ENCODE measurements at regions not wholly inside any gene's neighbourhood (a gene's known extent, or its start where the extent isn't known, plus 50 kb on each side); places are given as distances from the start of the nearest gene placed in this dataset.
A peak's percentile ranks its signal among the peaks of the same experiment; 100 is the strongest.

- no peak for DNase-seq
Observed at GRCh38 chr5:9876451-9876850, 246.3 kb upstream of the TAS2R1 start.

GRCh38 chr5:9869616-9870288 lies 239.6 kb upstream of the TAS2R1 start:
- Histone ChIP-seq H3F3A (ENCODE audit: insufficient read depth, low read depth) (no peaks in the 10 kb centered on the region), H2AFZ (no peak overlapping the region; the same call in 1 of the 2 replicates), H3K4me2 (no peak overlapping the region), H3K27ac (peak overlapping the region; percentile 40), H3K4me1 (replicated peaks; ENCODE audit: insufficient read depth) (peaks cover 19% of the 10 kb centered on the region), H3K36me3 (ENCODE audit: low read depth) (no peaks in the 10 kb centered on the region), H4K20me1 (ENCODE audit: insufficient read depth) (no peaks in the 10 kb centered on the region), H3K9me3 (ENCODE audit: insufficient read depth, low read depth) (peaks cover 27% of the 10 kb centered on the region), H3K79me2 (ENCODE audit: low read depth) (no peaks in the 10 kb centered on the region), H3K4me3 (no peak overlapping the region), H3K27me3 (ENCODE audit: insufficient read depth, low read depth) (no peaks in the 10 kb centered on the region), H3K9me2 (ENCODE audit: insufficient read depth) (no peaks in the 10 kb centered on the region)
- no peak for TF ChIP-seq CTCF (conservative IDR thresholded peaks at IDR 0.05)
- no peak for TF ChIP-seq EZH2 (IDR thresholded peaks at IDR 0.05; ENCODE audit: low read depth)
- peak in 1 of 2 experiments; percentile 39 for DNase-seq
- ChIA-PET CTCF (no interaction called here), POLR2A (ENCODE audit: unreplicated experiment) (no interaction called here)
- intact Hi-C loops (cut with micrococcal nuclease; ENCODE audit: unreplicated experiment) = no loop called here
- BruUV-seq (replicated peaks) = no TSS peak

More at GRCh38 chr5:9876451-9876850, 246.3 kb upstream of the TAS2R1 start:
- H3K4me1 ChIP-seq (replicated peaks; ENCODE audit: insufficient read depth) = peaks cover 12% of the 10 kb centered on the region
- H4K20me1 ChIP-seq (ENCODE audit: insufficient read depth) = no peaks in the 10 kb centered on the region
- no TSS peak for BruUV-seq (replicated peaks)
- H3K4me2 ChIP-seq = no peak overlapping the region
- ChIA-PET CTCF (no interaction called here), POLR2A (ENCODE audit: unreplicated experiment) (no interaction called here)
- no peak overlapping the region for H3K4me3 ChIP-seq
- H3F3A ChIP-seq (ENCODE audit: insufficient read depth, low read depth) = no peaks in the 10 kb centered on the region
- no peak overlapping the region for H3K27ac ChIP-seq
- no peaks in the 10 kb centered on the region for H3K27me3 ChIP-seq (ENCODE audit: insufficient read depth, low read depth)
- TF ChIP-seq EZH2 (IDR thresholded peaks at IDR 0.05; ENCODE audit: low read depth) (no peak), CTCF (conservative IDR thresholded peaks at IDR 0.05) (no peak)
- no peaks in the 10 kb centered on the region for H3K9me2 ChIP-seq (ENCODE audit: insufficient read depth)
- no peak overlapping the region for H2AFZ ChIP-seq
- no peaks in the 10 kb centered on the region for H3K36me3 ChIP-seq (ENCODE audit: low read depth)
- H3K9me3 ChIP-seq (ENCODE audit: insufficient read depth, low read depth) = no peaks in the 10 kb centered on the region; the same call in 1 of the 2 replicates
- H3K79me2 ChIP-seq (ENCODE audit: low read depth) = no peaks in the 10 kb centered on the region
- intact Hi-C loops (cut with micrococcal nuclease; ENCODE audit: unreplicated experiment) = no loop called here

- CTCF ChIA-PET = no interaction called here
- Histone ChIP-seq H3K27me3 (ENCODE audit: insufficient read depth, low read depth) (no peaks in the 10 kb centered on the region), H3K9me3 (ENCODE audit: insufficient read depth, low read depth) (peaks cover 27% of the 10 kb centered on the region), H2AFZ (no peak overlapping the region), H3K9me2 (ENCODE audit: insufficient read depth) (no peaks in the 10 kb centered on the region), H3K27ac (no peak overlapping the region), H3K36me3 (ENCODE audit: low read depth) (no peaks in the 10 kb centered on the region), H3K4me1 (replicated peaks; ENCODE audit: insufficient read depth) (peaks cover 9% of the 10 kb centered on the region), H3F3A (ENCODE audit: insufficient read depth, low read depth) (no peaks in the 10 kb centered on the region), H4K20me1 (ENCODE audit: insufficient read depth) (no peaks in the 10 kb centered on the region), H3K4me3 (no peak overlapping the region), H3K4me2 (no peak overlapping the region), H3K79me2 (ENCODE audit: low read depth) (no peaks in the 10 kb centered on the region)
- BruUV-seq (replicated peaks) = no TSS peak
- no peak for DNase-seq
- TF ChIP-seq EZH2 (IDR thresholded peaks at IDR 0.05; ENCODE audit: low read depth) (no peak), CTCF (conservative IDR thresholded peaks at IDR 0.05) (no peak)
- intact Hi-C loops (cut with micrococcal nuclease; ENCODE audit: unreplicated experiment) = no loop called here
- POLR2A ChIA-PET (ENCODE audit: unreplicated experiment) = no interaction called here
Observed at GRCh38 chr5:9865574-9865973, 235.4 kb upstream of the TAS2R1 start.
